Transverse colon (tissue), 4 donors: ENCODE measurements at regions not wholly inside any gene's neighbourhood (a gene's known extent, or its start where the extent isn't known, plus 50 kb on each side); places are given as distances from the start of the nearest gene placed in this dataset.

Source experiments
- CTCF ChIP-seq, 5 experiments: fragments of 200-600 bp in 3 of 5; fragments of 450-650 bp in 2 of 5; sonication (generic) in 3 of 5; IDR thresholded peaks; 1 replicate in 2 of 5; 2 replicates in 3 of 5; pipeline ENCODE4 v1.5.1; 2016 to 2017; ENCODE audit warnings: antibody characterized with exemption in 5 of 5, inconsistent platforms in 3 of 5, mild to moderate bottlenecking in 2 of 5, moderate library complexity in 1 of 5
- EP300 ChIP-seq: sonication (generic); formaldehyde crosslinking; IDR thresholded peaks from one replicate; pipeline ENCODE4 v1.6.1; 2017; ENCODE audit warnings: antibody characterized with exemption, low read depth
- POLR2A ChIP-seq: fragments of 450-650 bp; IDR thresholded peaks from one replicate; pipeline ENCODE4 v1.6.1; 2016; ENCODE audit warnings: antibody characterized with exemption, mild to moderate bottlenecking, moderate library complexity
- POLR2AphosphoS5 ChIP-seq, 3 donors: sonication (generic); formaldehyde crosslinking; IDR thresholded peaks; one replicate each; pipeline ENCODE4 v1.6.1; 2016; ENCODE audit warnings: antibody characterized with exemption in 3 of 3

- TF ChIP-seq EP300 (no peak), POLR2A (no peak), CTCF (IDR thresholded peaks at IDR 0.05) (no peak), POLR2AphosphoS5 (IDR thresholded peaks at IDR 0.05) (no peak)
These were observed 88.2 kb upstream of the IMMP2L start for GRCh38 chr7:111650456-111650999.
